Activated CD4-positive, alpha-beta T cell treated with anti-CD3 and anti-CD28 coated beads, Interleukin-10, Interleukin-2, amounts not matched to agents 100 ng/mL and 50 ng/mL, durations not matched to agents 16 hours and 8 hours (primary cell): ENCODE measurements at regions not wholly inside any gene's neighbourhood (a gene's known extent, or its start where the extent isn't known, plus 50 kb on each side); places are given as distances from the start of the nearest gene placed in this dataset.
A peak's percentile ranks its signal among the peaks of the same experiment; 100 is the strongest.

Source experiments
- DNase-seq: peaks from one replicate; pipeline ENCODE4 v3.0.0-alpha.2; 2020

- DNase-seq: no peak
Measured at GRCh38 chr16:24414534-24414933, 124.8 kb upstream of the RBBP6 start.

- DNase-seq: no peak
Measured at GRCh38 chr16:24418733-24419132, 120.6 kb upstream of the RBBP6 start.

GRCh38 chr16:24423312-24423711 is 116.1 kb upstream of the RBBP6 start:
- DNase-seq: no peak

- no peak for DNase-seq
Measured at GRCh38 chr16:24424364-24424763, 115.0 kb upstream of the RBBP6 start.

GRCh38 chr16:24427840-24428239 is 111.5 kb upstream of the RBBP6 start:
- DNase-seq: peak; percentile 2

- DNase-seq: no peak
Measured at GRCh38 chr16:24428756-24429155, 110.6 kb upstream of the RBBP6 start.

GRCh38 chr16:24430954-24431760 is 108.2 kb upstream of the RBBP6 start:
- DNase-seq: no peak

GRCh38 chr16:24433706-24434105 is 105.7 kb upstream of the RBBP6 start:
- no peak for DNase-seq

- no peak for DNase-seq
Measured at GRCh38 chr16:24440306-24440705, 99.1 kb upstream of the RBBP6 start.

GRCh38 chr16:24442631-24443030 is 96.7 kb upstream of the RBBP6 start:
- no peak for DNase-seq

- DNase-seq: no peak
Measured at GRCh38 chr16:24445216-24445615, 94.2 kb upstream of the RBBP6 start.

- DNase-seq: no peak
Measured at GRCh38 chr16:24446189-24446588, 93.2 kb upstream of the RBBP6 start.

GRCh38 chr16:24452724-24453123 is 86.6 kb upstream of the RBBP6 start:
- no peak for DNase-seq

- DNase-seq: no peak
Measured at GRCh38 chr16:24463196-24463945, 76.0 kb upstream of the RBBP6 start.

GRCh38 chr16:24471561-24472350 is 67.6 kb upstream of the RBBP6 start:
- no peak for DNase-seq

- no peak for DNase-seq
Measured at GRCh38 chr16:24477492-24477891, 61.9 kb upstream of the RBBP6 start.

GRCh38 chr16:24478401-24478800 is 61.0 kb upstream of the RBBP6 start:
- no peak for DNase-seq

- no peak for DNase-seq
Measured at GRCh38 chr16:24482681-24483202, 56.6 kb upstream of the RBBP6 start.

- no peak for DNase-seq
Measured at GRCh38 chr16:24488045-24488444, 51.3 kb upstream of the RBBP6 start.
